ENCODE measurements at regions not wholly inside any gene's neighbourhood (a gene's known extent, or its start where the extent isn't known, plus 50 kb on each side); places are given as distances from the start of the nearest gene placed in this dataset.

DNA sequence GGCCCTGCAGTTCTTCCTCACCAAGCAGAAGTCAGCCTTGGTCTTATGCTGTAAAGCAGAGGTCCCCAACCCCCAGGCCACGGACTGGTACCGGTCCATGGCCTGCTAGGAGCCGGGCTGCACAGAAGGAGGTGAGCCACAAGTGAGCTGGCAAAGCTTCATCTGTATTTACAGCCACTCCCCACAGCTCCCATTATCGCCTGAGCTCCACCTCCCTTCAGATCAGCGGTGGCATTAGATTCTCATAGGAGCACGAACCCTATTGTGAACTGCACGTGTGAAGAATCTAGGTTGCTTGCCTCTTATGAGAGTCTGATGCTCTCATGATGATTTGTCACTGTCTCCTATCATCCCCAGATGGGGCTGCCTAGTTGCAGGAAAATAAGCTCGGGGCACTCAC lies 87.6 kb upstream of the NEBL start:
- H3K4me3 Mint-ChIP-seq (ENCODE audit: unreplicated experiment) = no peak overlapping the region
- TF ChIP-seq, protein P1, sequence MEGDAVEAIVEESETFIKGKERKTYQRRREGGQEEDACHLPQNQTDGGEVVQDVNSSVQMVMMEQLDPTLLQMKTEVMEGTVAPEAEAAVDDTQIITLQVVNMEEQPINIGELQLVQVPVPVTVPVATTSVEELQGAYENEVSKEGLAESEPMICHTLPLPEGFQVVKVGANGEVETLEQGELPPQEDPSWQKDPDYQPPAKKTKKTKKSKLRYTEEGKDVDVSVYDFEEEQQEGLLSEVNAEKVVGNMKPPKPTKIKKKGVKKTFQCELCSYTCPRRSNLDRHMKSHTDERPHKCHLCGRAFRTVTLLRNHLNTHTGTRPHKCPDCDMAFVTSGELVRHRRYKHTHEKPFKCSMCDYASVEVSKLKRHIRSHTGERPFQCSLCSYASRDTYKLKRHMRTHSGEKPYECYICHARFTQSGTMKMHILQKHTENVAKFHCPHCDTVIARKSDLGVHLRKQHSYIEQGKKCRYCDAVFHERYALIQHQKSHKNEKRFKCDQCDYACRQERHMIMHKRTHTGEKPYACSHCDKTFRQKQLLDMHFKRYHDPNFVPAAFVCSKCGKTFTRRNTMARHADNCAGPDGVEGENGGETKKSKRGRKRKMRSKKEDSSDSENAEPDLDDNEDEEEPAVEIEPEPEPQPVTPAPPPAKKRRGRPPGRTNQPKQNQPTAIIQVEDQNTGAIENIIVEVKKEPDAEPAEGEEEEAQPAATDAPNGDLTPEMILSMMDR (IDR thresholded peaks at IDR 0.05; ENCODE audit: unreplicated experiment) = no peak
- H3K4me1 Mint-ChIP-seq (ENCODE audit: insufficient read depth, unreplicated experiment) = peaks cover 16% of the 10 kb centered on the region
- no TSS peak for BruUV-seq (replicated peaks)
- no peak overlapping the region for H3K27ac Mint-ChIP-seq (ENCODE audit: low read depth, unreplicated experiment)
- DNase-seq (ENCODE audit: unreplicated experiment) = no peak
- no peaks in the 10 kb centered on the region for H3K27me3 Mint-ChIP-seq (ENCODE audit: insufficient read depth, unreplicated experiment)
- intact Hi-C loops (cut with micrococcal nuclease) = no loop called here
- POLR2A ChIA-PET = interaction anchor here (1.1 to 1.3 kb wide), 2 partner anchors 10 to 28 kb away, joined by 4 to 6 read pairs; no protein-coding TSS in a partner anchor
- peaks cover 7% of the 10 kb centered on the region for H3K9me3 Mint-ChIP-seq (ENCODE audit: unreplicated experiment)
- CTCF ChIA-PET = interaction anchor here (0.6 kb wide), 1 partner anchor 438 kb away, joined by 3 read pairs; no protein-coding TSS in a partner anchor
- no peaks in the 10 kb centered on the region for H3K36me3 Mint-ChIP-seq (ENCODE audit: insufficient read depth, unreplicated experiment)

DNA sequence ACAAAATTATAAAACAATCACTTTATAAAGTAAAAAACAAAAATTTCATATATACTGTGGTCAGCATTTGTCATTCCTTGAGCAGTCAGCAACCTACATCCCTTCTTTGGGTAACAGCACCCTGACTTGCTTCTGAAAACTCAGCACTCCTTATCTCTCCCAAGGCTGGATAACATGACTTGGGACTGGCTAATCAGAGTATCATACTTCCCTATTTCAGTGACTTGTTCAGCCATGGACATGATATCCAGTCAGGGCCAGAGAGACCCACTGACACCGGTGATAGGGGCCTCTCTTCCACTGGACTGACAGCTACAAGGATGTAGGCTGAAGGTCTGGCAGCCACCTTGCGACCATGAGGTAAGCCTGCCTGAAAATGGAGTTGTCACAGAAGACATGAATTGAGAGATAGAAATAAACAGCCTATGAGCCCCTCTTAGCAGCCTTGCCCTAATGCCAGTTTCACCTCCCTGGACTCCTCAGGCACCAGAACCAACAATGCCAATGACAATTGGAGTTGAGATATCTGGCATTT lies 84.4 kb upstream of the NEBL start:
- BruUV-seq (replicated peaks) = no TSS peak
- DNase-seq (ENCODE audit: unreplicated experiment) = no peak
- ChIA-PET POLR2A (no interaction called here), CTCF (no interaction called here)
- intact Hi-C loops (cut with micrococcal nuclease) = no loop called here
- no peaks in the 10 kb centered on the region for H3K9me3 Mint-ChIP-seq (ENCODE audit: unreplicated experiment)
- H3K27me3 Mint-ChIP-seq (ENCODE audit: insufficient read depth, unreplicated experiment) = no peaks in the 10 kb centered on the region
- TF ChIP-seq, protein P1 (IDR thresholded peaks at IDR 0.05; ENCODE audit: unreplicated experiment) = no peak
- no peak overlapping the region for H3K27ac Mint-ChIP-seq (ENCODE audit: low read depth, unreplicated experiment)
- H3K4me1 Mint-ChIP-seq (ENCODE audit: insufficient read depth, unreplicated experiment) = no peaks in the 10 kb centered on the region
- no peaks in the 10 kb centered on the region for H3K36me3 Mint-ChIP-seq (ENCODE audit: insufficient read depth, unreplicated experiment)
- no peak overlapping the region for H3K4me3 Mint-ChIP-seq (ENCODE audit: unreplicated experiment)

DNA sequence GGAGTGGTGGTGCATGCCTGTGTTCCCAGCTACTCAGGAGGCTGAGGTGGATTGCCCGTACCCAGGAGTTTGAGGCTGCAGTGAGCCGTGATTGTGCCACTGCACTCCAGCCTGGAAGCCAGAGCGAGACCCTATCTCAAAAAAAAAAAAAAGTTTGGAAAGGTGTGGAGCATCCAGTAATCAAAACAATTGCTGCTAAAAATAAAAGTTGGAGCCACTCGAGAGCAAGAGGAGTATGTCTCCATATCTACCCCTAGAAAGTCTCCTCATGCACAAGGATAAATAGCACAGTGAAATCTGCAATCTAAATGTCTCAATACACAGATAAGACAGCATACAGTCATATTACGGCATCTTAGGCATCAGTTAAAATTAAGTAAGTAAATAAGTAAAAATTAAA lies 81.5 kb upstream of the NEBL start:
- no peak overlapping the region for H3K27ac Mint-ChIP-seq (ENCODE audit: low read depth, unreplicated experiment)
- no peaks in the 10 kb centered on the region for H3K9me3 Mint-ChIP-seq (ENCODE audit: unreplicated experiment)
- H3K27me3 Mint-ChIP-seq (ENCODE audit: insufficient read depth, unreplicated experiment) = no peaks in the 10 kb centered on the region
- POLR2A ChIA-PET = interaction anchor here (0.6 to 1.5 kb wide), 4 partner anchors 12 to 1123 kb away, joined by 3 to 4 read pairs (median 3); no protein-coding TSS in a partner anchor
- no peaks in the 10 kb centered on the region for H3K36me3 Mint-ChIP-seq (ENCODE audit: insufficient read depth, unreplicated experiment)
- no TSS peak for BruUV-seq (replicated peaks)
- intact Hi-C loops (cut with micrococcal nuclease) = no loop called here
- TF ChIP-seq, protein P1 (IDR thresholded peaks at IDR 0.05; ENCODE audit: unreplicated experiment) = no peak
- no peak overlapping the region for H3K4me3 Mint-ChIP-seq (ENCODE audit: unreplicated experiment)
- DNase-seq (ENCODE audit: unreplicated experiment) = no peak
- no peaks in the 10 kb centered on the region for H3K4me1 Mint-ChIP-seq (ENCODE audit: insufficient read depth, unreplicated experiment)
- CTCF ChIA-PET = no interaction called here

DNA sequence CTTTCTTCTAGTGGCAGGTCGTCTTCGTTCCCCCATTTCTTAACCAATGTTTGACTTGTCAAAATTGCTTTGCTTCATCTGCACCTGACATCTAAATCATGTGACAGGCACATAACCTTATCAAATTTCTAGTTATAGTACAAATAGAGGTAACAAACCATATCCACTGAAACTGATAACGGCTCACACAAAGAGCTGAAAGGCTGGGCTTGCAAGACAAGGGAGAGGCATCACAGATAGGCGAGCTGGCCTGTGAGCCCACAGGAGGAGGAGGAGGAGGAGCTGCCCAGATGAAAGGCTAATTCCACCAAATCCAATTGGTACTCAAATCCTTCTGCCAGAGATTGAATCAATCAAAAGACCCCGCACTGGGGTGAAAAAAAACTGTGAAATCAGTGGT lies 80.2 kb upstream of the NEBL start:
- BruUV-seq (replicated peaks) = no TSS peak
- Mint-ChIP-seq H3K27ac (ENCODE audit: low read depth, unreplicated experiment) (no peak overlapping the region), H3K4me1 (ENCODE audit: insufficient read depth, unreplicated experiment) (no peaks in the 10 kb centered on the region), H3K36me3 (ENCODE audit: insufficient read depth, unreplicated experiment) (peaks cover 5% of the 10 kb centered on the region), H3K9me3 (ENCODE audit: unreplicated experiment) (no peaks in the 10 kb centered on the region), H3K27me3 (ENCODE audit: insufficient read depth, unreplicated experiment) (no peaks in the 10 kb centered on the region), H3K4me3 (ENCODE audit: unreplicated experiment) (no peak overlapping the region)
- TF ChIP-seq, protein P1 (IDR thresholded peaks at IDR 0.05; ENCODE audit: unreplicated experiment) = no peak
- POLR2A ChIA-PET = interaction anchor here (0.7 kb wide), 1 partner anchor 16 kb away, joined by 3 read pairs; no protein-coding TSS in a partner anchor
- no peak for DNase-seq (ENCODE audit: unreplicated experiment)
- intact Hi-C loops (cut with micrococcal nuclease) = no loop called here
- CTCF ChIA-PET = interaction anchor here (0.5 kb wide), 1 partner anchor 81 kb away, joined by 4 read pairs; no protein-coding TSS in a partner anchor

Data from MCF 10A (cell line).